ENCODE measurements at regions not wholly inside any gene's neighbourhood (a gene's known extent, or its start where the extent isn't known, plus 50 kb on each side); places are given as distances from the start of the nearest gene placed in this dataset.
"Not testable (repeated sequence)": the region's sequence is repeated elsewhere in the genome, so short reads cannot be mapped to it uniquely, and the experiment has no call there.

DNA sequence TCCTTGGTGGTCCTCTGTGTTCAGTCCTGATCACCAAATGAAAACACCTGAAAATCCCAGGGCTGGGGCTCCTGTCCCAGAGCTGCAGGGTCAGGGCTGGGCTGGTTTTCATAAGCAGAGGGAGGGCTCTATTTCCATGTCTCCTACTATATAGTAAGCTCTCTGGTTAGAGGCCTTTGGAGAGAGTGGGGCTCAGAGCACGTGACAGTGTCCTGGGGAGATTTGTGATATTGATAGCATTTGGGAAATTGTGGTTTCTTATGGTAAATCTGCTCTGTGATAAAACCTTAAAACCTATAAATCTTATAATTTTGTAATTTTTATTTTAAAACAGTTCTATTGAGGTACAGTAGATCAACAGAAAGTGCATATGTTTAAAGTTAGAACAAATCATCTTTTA is 1202.2 kb downstream of the TMEM121 start:
- FAIRE-seq (no peak), DNase-seq (ENCODE audit: insufficient read length, low spot score) (no peak)
- no peak for TF ChIP-seq POLR2A (IDR thresholded peaks at IDR 0.05; ENCODE audit: low read depth, low read length)

DNA sequence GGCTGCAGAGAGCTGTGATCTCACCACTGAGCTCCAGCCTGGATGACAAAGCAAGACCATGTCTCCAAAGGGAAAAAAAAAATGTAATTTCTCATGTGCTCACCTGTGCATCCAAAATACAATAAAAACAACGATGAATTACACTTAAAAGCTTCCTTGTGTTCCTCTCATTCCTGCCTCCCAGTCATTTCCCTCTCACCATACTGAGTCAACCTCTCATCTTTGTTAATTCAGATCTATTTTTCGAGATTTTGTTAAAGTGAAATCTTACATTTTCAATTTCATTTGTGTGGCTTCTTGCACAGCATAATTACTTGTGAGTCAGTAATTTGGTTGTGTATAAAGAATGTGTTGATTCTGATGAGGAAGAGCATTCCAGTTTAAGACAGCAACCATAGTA is 1203.2 kb downstream of the TMEM121 start:
- no peak for FAIRE-seq

DNA sequence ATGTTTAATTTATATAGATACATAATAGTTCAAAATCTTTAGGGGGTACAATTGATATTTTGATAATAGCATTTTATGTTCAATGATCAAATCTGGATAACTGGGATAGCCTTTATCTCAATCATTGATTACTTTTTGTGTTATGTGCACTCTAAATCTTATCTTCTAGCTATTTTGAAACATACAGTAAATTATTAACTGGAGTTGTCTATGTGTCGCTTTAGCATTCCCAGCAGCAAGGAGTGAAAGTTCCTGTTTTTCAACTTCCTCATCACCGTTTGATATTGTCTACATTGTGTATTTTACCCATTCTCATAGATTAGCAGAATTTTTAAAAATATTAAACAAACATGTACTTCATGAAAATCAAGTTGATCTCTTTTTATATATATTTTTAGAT is 1207.4 kb downstream of the TMEM121 start:
- TF ChIP-seq POLR2A (IDR thresholded peaks at IDR 0.05; ENCODE audit: low read depth, low read length), result no peak
- DNase-seq (ENCODE audit: insufficient read length, low spot score), result no peak
- no peak for FAIRE-seq

More for the DNA sequence above, 1203.2 kb downstream of the TMEM121 start:
- no peak for DNase-seq (ENCODE audit: insufficient read length, low spot score)
- TF ChIP-seq POLR2A (IDR thresholded peaks at IDR 0.05; ENCODE audit: low read depth, low read length), result no peak

DNA sequence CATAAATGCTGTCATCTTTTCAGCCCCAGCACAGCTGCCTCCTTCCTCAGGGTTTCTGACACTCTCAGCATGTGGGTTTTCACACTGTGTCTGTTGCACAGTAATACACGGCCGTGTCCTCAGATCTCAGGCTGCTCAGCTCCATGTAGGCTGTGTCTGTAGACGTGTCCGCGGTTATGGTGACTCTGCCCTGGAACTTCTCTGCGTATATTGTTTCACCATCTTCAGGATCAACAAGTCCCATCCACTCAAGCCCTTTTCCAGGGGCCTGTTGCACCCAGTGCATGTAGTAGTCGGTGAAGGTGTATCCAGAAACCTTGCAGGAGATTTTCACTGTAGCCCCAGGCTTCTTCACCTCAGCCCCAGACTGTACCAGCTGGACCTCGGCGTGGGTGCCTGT is 1210.6 kb downstream of the TMEM121 start:
- DNase-seq (ENCODE audit: insufficient read length, low spot score) (no peak), FAIRE-seq (no peak)
- no peak for TF ChIP-seq POLR2A (IDR thresholded peaks at IDR 0.05; ENCODE audit: low read depth, low read length)

DNA sequence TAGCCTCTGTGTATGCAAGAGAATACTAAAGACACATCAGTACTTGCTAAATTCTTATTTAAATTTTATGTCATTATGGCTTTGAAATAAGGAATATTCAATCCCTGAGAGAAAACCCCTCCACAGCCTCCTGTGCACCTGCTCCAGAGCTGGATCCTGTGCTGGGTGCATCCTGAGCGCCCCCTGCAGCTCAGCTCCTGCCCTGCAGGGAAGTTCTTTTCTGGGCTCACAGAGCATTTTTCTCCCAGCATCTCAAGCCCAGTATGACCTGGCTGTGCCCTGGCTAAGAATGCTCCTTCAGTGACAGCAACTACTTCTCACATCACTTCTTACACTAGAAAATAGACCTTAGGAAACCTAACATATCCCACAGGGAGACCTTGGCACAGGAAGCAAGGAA is 1211.7 kb downstream of the TMEM121 start:
- FAIRE-seq, result no peak
- no peak for DNase-seq (ENCODE audit: insufficient read length, low spot score)
- no peak for TF ChIP-seq POLR2A (IDR thresholded peaks at IDR 0.05; ENCODE audit: low read depth, low read length)

DNA sequence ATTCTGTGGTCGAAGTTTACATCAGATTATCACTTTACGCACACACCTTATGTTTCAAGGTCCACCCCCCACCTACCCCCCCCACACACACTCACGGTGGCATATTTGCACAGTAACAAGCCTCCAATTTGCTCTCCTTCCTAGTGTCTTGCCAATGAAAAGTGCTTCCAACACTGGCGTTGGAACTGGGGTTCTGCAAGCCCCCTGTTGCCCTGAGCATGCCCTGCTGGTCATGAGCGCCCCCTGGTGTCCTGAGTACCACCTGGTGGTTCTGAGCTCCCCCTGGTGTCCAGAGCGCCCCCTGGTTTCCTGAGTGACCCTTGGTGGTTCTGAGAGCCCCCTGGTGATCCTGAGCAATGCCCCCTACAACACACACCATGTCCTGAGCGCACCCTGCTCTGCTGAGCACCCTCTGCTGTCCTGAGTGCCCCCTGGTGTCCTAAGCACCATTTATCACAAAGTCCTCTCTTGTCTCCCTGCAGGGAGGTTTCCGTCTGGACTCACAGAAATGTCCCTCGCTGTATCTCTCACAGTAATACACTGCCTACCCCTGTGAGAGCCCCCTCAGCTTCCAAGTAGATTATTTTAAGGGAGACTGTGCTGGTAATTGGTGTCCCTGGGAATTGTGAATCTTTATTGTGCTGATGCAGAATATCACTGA is 1212.3 kb downstream of the TMEM121 start:
- not testable (repeated sequence) for FAIRE-seq

DNA sequence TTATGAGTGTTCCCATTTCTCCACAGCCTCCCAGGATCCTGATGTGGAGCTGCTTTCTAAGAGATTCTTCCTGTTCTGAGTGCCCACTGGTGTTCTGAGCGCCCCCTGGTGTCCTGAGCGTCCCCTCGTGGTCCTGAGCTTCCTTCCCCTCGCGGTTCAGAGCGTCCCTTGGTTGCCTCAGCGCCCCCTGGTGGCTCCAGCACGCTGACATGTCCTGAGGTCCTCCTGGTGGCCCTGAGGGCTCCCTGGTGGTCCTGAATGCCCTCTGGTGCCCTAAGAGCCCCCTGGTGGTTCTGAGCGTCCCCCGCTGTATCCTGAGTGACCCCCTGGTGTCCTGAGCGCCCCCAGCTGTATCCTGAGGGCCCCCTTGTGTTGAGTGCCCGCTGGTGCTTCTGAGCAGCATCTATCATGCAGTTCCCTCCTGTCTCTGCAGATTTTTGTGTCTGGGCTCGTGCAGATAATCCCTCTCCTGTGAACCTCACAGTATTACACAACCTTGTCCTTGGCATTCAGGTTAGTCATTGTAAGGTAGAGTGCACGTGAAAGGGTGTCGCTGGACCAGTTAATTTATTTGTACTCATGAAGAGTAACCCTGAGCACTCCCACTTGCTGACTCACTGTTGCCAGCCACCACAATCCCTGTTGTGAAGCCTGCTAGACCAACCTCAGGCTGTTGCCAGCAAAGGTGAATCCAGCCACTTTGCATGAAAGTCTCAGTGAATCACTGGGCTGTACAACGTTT is 1214.9 kb downstream of the TMEM121 start:
- not testable (repeated sequence) for FAIRE-seq; DNase-seq (ENCODE audit: insufficient read length, low spot score)

More for the DNA sequence above, 1212.3 kb downstream of the TMEM121 start:
- not testable (repeated sequence) for DNase-seq (ENCODE audit: insufficient read length, low spot score)

DNA sequence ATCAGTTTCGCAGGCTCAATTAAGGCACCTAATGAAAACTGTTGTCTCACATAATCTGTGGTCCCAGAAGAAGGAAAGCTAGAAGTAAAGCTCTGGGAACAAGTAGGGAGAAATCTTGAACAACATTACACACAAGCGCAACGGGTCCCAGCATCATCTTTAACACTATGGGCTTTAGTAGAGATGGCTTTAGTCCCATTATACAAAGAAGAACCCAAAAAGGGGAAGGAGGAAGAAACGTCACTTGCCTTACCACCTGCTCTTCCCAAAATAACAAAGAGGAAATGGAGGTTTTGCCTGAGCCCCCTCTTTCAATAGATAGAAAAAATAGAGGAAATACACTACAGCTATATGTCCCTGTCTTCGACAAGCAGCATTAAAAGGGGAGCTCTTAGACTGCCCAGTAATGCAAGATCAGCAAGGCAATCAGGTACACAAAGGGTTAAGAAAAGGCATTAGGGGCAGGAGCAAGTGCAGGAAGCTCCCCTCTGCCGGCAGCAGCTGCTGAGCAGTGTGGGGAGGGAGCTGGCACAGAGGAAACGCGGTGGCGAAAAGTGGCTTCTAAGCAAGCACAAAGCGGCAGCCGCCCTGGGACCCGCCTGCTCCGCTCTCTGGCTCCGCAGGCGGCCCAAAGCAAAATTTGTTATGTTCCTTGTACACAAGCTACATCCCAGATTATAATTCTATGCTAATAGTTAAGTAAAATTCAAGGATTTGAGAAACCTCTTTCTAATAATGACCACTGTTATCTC is 1218.8 kb downstream of the TMEM121 start:
- FAIRE-seq; DNase-seq (ENCODE audit: insufficient read length, low spot score): not testable (repeated sequence)

DNA sequence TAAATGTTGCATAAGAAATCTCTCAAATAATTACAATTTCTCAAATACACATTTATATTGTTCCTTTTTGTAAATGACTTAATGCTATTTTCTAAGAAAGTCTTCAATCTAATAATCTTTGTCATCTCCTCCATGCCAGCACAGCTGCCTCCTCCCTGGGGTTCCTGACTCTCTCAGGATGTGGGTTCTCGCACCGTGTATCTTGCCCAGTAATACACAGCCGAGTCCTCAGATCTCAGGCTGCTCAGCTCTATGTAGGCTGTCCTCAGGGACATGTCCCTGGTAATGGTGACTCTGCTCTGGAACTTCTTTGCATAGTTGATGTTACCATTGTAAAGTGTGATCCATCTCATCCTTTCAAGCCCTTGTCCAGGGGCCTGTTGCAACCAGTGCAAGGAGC is 1223.7 kb downstream of the TMEM121 start:
- not testable (repeated sequence) for FAIRE-seq; DNase-seq (ENCODE audit: insufficient read length, low spot score)

DNA sequence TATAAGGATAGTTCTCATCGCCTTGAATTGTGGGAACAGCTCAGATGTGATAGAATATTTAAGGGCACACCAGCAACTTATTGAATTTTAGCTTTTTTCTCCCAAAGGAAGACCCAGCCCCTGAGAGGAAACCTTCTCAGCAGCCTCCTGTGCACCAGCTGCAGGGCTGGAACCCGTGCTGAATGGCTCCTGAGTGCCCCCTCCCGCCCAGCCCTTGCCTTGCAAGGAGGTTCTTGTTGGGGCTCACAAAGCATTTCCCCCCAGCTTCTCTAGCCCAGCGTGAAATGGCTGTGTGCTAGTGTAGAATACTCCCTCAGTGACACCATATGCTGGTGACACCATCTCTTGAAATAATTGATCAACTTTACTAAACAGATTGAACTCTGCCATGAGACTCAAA is 1227.4 kb downstream of the TMEM121 start:
- not testable (repeated sequence) for DNase-seq (ENCODE audit: insufficient read length, low spot score); FAIRE-seq

DNA sequence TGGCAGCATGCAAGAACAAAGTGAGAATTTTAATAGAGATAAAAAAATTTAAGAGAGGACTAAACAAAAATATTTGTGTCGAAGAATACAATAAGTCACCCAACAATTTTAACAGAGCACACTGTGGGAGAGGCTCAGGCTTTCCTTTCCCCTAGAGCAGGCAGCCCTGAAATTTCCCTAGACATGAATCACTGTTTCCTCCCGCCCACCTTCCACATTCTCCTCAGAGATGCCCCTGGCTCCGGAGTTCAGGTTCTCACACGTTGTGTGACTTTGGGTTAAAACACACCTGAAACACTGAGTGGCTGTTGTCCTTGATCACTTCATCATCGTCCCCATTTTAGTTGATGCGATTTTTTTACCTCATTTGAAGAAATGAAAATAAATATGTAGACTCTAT is 1231.1 kb downstream of the TMEM121 start:
- not testable (repeated sequence) for FAIRE-seq; DNase-seq (ENCODE audit: insufficient read length, low spot score)

DNA sequence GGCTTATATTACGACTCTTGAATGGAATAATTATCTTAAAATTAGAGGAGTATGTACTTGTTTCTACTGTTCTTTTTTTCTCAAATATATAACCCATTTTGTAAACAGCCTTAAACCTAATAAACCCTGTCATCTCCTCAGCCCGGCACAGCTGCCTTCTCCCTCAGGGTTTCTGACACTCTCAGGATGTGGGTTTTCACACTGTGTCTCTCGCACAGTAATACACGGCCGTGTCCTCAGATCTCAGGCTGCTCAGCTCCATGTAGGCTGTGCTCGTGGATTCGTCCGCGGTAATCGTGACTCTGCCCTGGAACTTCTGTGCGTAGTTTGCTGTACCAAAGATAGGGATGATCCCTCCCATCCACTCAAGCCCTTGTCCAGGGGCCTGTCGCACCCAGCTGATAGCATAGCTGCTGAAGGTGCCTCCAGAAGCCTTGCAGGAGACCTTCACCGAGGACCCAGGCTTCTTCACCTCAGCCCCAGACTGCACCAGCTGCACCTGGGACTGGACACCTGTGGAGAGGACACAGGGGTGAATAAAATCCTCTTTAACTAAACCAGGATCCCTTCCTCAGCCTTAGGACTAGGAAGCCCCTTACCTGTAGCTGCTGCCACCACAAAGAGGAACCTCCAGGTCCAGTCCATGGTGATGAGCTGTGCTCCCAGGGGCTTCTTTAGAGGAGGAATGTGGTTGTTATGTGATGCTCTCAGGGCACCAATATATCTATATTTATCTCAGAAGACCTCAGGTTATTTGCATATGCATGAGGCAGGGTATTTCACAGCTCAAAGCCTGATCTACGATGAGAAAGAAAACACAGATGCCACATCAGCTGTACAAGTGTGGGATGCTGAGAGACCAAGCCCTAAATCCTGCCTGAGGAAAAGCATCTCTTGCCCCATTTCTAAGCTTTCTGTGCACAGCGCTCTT is 1235.8 kb downstream of the TMEM121 start:
- DNase-seq (ENCODE audit: insufficient read length, low spot score); FAIRE-seq: not testable (repeated sequence)

DNA sequence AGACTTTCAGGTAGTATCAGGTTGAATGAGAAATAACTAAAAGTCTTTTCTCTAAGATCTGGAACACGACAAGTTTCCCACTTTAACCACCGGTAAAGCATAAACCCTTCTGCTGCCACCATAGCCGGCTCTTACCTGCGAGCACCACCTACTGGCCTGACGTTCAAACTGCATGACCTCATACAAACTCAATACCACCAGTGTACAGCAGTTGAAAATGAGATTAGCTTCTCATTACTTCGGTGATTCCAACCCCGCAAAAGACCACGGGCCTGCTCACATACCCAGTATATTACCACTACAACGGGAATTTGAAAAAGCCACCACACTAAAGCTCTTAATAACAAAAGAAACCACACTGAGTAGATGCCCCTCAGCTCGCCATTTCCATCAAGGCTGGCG is 1238.6 kb downstream of the TMEM121 start:
- not testable (repeated sequence) for FAIRE-seq; DNase-seq (ENCODE audit: insufficient read length, low spot score)

DNA sequence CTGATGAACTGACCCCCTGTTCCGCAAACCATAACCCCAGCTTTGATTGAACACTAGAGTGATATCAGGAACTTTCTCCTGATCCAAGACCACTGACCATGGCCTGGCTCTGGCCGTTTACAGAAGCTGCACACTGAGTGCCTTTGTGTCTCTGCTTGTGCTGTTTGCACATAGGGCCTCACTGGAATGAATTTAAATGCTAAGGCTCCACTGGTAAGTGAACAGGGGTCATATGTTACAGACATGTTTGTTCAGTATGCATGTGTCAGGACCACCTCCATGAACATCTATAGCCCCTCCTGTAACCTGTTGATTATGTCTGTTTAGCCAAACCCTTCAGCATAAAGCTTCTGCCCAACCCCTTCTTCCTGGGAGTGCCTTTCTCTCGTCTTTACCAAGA is 1239.8 kb downstream of the TMEM121 start:
- no peak for TF ChIP-seq POLR2A (IDR thresholded peaks at IDR 0.05; ENCODE audit: low read depth, low read length)
- DNase-seq (ENCODE audit: insufficient read length, low spot score), result no peak
- FAIRE-seq, result no peak

DNA sequence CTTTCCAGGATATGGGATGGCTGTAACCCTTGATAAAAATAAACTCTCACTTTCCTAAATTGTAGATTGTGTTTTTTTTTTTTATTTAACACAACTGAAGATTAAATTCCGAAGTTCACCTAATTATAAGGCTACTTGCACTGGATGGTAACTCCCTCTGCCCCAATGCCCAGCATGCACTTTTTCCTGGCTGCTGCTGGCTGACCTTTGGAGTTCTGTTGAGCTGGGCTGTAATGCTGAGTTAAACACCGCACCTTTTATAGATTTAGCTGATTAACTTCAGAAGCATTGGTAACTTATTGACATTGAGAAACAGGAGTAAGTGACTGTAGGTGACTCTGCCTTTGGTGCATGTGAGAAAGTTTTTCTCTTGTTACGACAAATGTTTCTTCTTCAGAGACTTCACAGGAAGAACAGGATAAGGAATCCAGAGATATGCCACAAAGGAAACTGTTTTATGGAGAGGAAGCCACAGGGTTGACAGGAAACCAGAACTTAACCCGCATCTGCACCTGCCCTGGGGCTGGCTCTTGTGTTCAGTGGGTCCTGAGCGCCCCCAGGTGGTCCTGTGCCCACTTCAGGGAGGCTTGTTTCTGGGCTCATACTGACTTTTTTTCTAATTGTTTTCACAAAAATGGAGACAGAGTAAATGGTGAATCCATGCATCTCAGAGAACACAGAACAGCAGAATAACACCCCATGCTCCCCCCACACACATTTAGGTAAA is 1240.3 kb downstream of the TMEM121 start:
- not testable (repeated sequence) for FAIRE-seq; DNase-seq (ENCODE audit: insufficient read length, low spot score)

DNA sequence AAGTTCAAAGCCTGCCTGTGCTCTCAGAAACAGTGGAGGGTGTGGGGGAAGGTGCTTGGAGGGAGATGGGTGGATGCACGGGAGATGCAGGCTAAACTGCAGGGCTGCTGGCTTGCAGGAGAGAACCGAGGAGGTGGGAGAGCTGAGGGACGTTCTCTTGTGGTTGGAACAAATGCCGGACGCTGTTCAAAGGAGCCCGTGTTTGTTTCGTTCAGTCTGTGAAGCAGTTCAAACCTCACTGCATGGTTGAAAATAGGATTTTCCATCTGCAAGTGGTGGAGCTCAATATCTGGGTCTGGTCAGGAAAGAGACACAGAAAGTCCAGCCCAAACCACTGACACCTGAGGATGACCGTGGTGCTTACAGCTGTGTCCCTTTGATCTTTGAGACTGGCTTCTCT is 1241.8 kb downstream of the TMEM121 start:
- FAIRE-seq; DNase-seq (ENCODE audit: insufficient read length, low spot score): not testable (repeated sequence)

DNA sequence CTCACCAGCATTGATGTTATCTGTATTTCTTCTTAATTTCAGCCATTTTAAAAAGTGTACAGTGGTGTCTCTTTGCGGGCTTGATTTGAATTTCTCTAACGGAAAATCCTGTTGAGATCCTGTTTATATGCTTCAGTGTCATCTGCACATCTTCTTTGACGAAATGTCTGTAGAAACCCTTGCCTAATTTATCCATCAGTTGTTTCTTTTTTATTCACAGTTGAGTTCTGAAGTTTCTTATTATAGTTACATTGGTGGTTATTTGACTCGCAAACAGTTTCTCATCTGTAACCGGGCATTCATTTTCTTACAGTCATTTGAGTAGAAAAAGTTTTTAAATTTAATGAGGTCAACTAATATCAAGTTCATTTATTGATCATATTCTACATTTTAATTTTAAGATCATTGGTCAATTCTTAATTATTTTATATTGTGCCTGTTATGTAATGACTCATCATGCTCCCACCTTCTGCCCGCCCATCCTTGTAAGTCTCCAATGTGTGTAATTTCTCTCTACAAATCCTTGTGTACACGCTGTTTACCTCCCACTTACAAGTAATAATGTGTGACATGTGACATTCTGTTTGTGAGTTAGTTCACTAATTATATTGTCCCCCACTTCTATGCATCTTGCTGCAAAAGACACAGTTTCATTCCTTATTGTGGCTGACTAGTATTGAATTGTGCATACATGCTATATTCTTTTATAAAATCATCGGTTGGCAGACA is 1242.8 kb downstream of the TMEM121 start:
- not testable (repeated sequence) for DNase-seq (ENCODE audit: insufficient read length, low spot score); FAIRE-seq

DNA sequence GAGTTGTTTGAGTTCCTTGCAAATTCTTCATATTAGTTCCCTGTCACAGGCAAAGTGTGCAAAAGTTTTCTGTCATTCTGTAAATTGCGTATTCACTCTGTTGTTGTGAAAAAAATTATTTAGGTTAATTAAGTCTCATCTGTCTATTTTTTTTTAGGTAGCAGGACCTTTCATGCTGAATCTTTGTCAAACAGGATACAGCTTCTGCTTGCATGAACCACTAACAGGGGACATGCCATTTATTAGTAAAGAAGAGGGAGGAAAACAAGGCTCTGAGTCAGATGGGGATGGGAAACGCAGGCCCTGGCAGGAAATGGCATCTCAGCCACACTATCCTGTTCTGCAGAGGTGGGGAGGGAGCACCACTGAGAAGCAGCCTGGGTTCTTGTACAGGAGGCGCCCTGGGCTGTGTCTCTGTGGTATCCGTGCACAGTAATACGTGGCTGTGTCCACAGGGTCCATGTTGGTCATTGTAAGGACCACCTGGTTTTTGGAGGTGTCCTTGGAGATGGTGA is 1243.8 kb downstream of the TMEM121 start:
- not testable (repeated sequence) for FAIRE-seq; DNase-seq (ENCODE audit: insufficient read length, low spot score)

Measured in H54 (cell line).